Stimulated activated CD4-positive, alpha-beta T cell treated with anti-CD3 and anti-CD28 coated beads, TNF-alpha, amount 100 ng/mL, for 1 hour (primary cell): ENCODE measurements at regions not wholly inside any gene's neighbourhood (a gene's known extent, or its start where the extent isn't known, plus 50 kb on each side); places are given as distances from the start of the nearest gene placed in this dataset.
"Not testable (repeated sequence)": the region's sequence is repeated elsewhere in the genome, so short reads cannot be mapped to it uniquely, and the experiment has no call there.

Experiments used
- DNase-seq, 3 donors: peaks; one replicate each; pipeline ENCODE4 v3.0.0-alpha.2; 2020; ENCODE audit warnings: low read depth in 3 of 3, low spot score in 1 of 3

DNA sequence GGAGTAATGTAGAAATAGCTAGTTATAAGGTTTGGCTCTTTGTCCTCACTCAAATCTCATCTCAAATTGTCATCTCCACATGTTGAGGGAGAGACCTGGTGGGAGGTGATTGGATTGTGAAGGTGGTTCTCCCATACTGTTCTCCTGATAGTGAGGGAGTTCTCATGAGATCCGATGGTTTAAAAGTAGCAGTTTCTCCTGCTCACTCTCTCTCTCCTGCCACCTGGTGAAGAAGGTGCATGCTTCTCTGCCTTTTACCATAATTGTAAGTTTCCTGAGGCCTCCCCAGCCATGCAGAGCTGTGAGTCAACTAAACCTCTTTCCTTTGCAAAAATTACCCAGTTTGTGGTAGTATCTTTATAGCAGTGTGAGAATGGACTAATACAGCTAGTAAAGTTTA lies 849.4 kb downstream of the DACH1 start:
- DNase-seq: no peak

DNA sequence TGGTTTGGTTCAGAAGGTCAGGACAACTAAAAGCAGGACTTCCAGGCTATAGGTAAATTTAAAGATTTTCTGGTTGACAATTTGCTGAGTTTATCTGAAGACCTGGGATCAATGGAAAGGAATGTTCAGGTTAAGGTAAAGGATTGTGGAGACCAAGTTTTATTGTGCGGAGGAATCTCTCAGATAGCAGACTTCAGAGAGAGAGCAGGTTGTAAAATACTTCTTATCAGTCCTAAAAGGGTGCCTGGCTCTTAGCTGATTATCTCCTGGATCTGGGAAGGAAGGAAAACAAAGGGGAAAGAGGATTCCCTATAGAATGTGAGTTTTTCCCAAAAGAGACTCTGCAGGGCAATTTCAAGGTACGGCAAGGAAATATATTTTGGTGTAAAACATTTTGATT lies 851.5 kb downstream of the DACH1 start:
- DNase-seq: no peak

DNA sequence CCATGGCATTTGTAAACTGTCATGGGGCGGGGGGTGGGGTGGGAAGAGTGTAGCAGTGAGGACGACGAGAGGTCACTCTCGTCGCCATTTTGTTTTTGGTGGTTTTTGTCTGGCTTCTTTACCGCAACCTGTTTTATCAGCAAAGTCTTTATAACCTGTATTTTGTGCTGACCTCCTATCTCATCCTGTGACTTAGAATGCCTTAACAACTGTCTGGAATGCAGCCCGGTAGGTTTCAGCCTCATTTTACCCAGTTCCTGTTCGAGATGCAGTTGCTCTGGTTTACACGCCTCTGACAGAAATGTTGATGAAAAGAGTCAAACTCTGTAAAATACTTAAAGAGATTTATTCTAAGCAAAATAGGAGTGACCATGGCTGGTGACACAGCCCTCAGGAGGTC lies 852.0 kb downstream of the DACH1 start:
- no peak for DNase-seq

DNA sequence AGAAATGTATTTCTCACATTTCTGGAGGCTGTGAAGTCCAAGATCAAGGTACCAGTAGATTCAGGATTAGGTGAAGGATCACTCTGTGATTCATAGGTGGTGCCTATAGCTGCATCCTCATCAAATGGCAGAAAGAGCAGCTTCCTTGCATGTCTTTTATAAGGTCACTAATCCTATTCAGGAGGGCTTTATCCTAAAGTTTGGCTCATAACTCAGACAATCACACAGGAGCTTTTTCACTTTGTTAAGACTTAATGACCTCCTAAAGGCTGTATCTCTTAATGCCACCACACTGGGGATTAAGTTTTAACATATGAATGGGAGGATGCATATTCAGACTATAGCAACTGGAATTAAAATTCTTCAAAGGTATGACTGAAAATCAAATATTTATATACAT lies 861.1 kb downstream of the DACH1 start:
- no peak for DNase-seq

DNA sequence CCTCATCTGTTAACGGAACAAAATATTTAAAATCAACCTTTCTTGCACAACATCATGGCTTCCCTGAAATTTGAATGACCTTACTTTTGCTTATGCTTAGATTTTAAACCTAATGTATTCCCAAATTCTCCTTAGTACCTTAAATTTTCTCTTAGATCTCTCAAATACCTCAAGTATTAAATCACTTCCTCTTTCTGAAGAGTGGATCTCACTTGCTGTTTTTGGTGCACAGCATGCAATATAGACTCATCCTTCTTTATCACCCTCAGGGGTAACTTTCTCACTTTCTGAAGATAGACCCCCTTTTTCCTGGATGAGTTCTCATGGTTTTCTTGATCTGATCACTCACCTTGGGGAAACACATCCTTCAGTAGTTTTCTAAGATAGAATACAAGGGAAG lies 871.7 kb downstream of the DACH1 start:
- no peak for DNase-seq

DNA sequence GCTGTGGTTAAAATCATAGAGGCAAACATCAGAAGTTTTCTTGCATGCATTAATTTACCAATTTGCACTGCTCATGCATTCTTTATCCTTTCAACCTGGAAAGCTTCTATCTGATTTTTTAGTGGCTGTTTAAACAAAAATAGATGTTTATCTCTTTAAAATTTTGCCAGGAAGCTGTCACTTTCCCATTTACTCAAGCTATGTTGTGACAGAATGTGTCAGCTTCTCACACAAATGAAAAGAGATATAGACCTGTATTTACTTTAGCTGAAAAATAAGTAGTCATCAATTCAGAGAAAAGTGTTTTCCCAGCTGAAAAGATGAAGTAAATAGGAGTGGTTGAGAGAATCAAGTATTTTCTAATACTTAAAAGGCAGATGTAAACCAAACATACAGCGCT lies 872.8 kb downstream of the DACH1 start:
- no peak for DNase-seq

DNA sequence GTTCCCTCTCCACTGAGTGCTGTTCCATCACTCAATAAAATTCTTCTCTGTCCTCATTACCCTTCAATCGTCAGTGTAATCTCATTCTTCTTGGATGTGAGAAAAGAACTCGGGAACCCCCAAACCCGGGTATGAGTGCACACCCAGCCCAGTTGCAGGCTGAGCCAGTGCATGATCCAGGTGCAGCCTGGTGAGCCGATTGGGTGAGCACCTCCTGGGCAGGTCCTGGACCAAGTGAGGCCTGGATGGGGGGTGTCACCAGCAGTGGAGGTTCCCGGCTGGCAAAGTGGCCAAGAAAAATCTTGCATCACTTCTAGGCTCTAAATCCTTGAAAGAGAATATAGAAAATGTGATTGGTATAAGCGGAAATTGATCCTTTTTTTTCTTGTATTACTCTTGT lies 878.8 kb upstream of the KLHL1 start:
- DNase-seq: no peak

DNA sequence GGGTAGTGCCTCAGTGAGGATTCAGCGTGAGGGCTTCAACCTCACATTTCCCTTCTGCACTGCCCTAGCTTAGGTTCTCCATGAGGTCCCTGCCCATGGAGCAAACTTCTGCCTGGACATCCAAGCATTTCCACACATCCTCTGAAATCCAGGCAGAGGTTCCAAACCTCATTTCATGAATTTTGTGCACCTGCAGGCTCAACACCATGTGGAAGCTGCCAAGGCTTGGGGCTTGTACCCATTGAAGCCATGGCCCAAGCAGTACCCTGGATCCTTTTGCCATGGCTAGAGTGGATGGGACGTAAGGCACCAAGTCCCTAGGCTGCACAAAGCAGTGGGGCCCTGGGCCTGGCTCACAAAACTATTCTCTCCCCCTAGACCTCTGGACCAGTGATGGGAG lies 877.1 kb upstream of the KLHL1 start:
- DNase-seq: no peak

DNA sequence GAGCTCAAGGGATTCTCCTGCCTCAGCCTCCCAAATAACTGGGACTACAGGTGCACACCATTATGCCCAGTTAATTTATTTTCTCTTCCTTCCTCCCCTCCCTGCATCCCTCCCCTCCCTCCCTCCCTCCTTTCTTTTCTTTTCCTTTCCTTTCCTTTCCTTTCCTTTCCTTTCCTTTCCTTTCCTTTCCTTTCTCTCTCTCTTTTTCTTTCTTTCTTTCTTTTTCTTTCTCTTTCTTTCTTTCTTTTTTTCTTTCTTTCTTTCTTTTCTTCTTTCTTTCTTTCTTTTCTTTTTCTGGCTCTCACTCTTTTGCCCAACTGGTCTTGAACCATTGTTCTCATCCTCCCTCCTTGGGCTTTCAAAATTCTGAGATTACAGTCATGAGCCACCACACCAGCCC lies 873.0 kb upstream of the KLHL1 start:
- not testable (repeated sequence) for DNase-seq

DNA sequence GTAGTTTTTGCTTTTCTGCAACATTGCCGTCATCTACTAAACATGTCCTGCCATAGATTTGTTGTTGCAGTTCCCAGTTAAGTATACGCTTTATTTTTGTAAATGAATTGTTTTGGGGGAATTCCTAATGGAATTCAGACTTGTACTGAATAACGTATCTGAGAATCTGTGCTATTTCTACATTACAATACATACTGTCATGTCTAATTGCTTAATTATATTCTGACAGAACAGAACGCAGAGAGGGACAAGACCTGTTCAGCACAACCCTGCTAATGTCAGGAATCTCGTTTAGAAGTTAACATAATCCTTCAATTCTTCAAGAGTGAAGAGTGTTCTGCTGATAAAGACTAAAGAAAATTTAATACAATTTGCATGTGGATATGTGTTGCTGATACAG lies 861.1 kb upstream of the KLHL1 start:
- DNase-seq: no peak

DNA sequence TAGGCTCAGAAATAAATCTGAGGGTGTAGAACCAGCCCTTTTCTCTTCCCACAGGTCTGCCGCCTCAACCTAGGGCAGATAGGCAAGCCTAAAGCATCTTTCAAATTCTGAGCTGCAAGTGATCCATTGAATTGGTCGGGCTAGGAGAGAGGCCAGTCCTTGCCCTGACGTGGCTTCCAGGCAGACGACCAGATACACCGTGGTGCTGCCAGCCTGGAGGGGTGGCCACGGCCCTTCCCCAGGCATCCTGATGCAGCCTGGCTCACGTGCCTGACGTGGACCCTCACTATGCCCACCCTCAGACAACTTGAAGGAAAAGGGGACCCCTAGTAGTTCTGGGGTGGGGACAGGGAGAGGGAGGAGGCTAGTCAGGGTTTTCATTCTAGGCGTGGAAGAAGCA lies 859.3 kb upstream of the KLHL1 start:
- no peak for DNase-seq

DNA sequence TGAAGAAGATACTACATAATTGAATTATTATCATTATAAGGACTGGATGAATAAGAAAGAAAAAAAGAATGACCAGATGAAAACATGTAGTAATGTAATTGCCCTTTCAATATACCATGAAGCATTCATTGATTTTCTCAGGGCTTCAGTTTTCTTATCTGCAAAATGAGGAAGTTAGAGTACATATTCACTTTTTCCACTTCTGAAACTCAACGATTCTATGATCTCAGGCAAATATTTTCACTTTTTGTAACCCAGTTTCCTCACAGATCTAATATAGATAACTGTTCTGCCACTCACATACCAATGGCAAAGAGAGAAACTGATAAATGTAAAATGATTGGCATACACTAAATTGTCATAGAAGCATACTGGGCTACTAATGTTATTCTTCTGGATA lies 856.6 kb upstream of the KLHL1 start:
- DNase-seq: no peak

DNA sequence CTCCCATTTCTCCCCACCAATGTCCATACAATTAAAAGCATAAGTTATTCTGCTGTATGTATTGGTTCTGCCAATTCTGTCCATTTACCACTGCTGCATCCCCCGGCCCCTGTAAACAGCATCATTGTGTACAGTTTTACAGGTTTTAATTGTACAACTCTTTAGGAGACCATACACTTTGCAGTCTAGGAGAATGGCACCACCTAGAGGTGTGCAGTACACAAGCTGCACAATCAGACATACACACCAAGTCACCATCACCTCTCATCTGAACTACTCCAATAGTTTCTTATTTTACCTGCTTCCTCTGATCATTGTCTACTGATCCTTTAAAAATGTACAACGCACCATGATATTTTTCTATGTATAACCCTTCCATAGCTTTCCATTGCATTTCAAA lies 855.9 kb upstream of the KLHL1 start:
- no peak for DNase-seq

DNA sequence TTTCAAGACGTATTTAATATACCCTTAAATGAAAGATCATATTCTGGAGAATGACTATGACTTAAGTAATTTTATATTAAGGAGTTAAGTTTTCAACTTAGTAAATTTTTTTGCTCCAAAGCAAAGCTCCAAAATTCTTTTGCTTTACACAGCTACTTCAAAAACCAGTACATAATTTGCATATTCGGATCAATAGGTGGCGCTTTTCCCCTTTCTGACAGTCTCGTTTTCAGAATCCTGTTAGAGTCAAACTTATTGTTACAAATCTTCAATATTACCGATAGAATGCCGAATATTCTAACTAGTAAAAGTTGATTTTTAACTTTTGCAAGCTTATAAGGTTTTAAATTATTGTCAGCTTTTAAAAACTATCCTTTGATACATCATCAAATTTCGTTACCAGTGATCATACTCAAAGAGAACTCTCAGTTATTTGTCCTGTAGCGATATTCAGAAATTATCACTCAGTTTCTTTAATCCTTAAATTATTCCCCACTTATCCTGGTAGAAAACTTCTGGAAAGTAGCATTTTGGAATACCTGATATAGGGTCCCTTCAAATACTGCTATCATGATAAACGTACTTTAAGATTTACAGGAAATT lies 852.7 kb upstream of the KLHL1 start:
- DNase-seq: no peak

DNA sequence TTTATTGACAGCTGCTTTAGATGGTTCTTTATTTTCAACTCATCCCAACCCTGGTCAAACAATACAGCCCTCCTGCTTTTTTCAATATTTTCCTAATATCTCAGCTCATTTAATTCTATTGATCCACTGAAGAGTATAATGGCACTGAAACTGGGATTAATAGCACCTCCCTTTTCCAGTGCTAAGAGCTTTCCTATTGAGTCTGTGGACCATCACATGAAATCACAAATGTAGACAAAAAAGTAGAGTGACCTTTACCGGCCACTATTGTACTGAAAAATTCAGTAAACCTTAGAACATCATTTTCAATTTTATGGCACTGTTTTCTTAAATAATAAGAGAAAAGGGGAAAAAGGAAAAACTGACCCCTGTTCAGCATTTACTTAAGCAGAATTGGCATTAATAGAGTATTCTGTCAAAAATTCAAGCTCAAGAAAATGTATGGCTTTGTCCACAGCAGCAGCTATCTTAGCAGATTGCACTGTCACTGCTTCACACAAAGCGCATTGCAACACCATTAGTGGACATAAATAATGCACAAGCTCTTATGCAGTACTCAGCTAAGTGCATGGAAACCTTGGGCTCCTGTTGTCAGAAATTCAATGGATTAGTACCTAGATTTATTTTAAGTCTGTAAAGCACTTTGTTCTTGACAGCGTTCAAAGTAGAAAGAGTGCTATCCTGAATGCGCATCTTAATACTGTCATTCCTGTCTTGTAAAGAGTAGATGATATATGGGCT lies 851.0 kb upstream of the KLHL1 start:
- DNase-seq: no peak

DNA sequence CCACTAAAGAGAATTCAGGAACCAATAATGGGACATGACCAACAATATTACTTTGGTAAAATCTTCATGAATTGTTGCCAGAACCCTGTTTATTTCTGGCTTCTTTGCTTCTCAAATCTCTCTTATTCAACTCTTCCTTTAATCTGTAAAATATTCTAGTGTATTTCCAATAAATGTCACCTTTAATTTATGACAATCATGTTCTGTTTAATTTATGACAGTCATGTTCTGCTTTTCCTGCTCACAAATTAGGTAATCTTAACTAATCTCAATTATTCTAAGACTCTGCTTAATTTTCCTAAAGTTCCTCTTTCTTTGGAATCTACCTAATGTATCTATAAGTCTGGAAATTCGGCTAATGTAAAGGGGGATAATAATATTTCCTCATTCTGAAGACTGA lies 847.6 kb upstream of the KLHL1 start:
- DNase-seq: no peak

DNA sequence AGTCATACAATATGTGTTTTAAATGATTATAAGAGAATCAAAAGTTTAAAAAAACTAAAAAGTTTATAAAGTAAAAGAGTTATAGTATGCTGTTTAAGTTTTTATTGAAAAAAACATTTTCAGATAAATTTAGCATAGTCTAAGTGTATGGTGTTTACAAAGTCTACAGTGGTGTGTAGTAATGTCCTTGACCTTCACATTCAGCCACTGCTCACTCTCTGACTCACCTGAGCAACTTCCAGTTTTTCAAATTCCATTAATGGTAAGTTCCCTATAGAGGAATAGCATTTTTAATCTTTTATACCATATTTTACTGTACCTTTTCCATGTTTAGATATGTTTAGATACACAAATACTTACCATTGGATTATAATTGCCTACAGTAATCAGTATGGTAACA lies 842.4 kb upstream of the KLHL1 start:
- DNase-seq: no peak

DNA sequence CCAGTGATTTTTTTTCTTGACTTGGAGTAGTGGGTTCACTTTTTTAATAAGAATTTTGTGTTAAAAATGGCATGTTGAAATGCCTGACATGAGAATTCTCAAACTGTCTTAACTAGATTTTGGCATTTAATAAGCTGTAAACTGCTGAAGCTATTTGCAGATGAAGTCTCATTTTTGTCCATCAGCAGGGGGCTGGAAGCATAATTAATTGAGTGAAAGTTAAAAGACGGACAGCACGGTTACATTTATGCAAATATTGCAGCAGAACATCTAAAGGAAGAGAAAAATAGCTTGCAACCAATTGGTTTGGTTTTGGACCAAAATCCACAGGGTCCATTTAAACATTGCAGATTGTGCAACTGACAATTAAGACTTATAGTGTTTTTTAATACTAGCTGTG lies 837.3 kb upstream of the KLHL1 start:
- no peak for DNase-seq

DNA sequence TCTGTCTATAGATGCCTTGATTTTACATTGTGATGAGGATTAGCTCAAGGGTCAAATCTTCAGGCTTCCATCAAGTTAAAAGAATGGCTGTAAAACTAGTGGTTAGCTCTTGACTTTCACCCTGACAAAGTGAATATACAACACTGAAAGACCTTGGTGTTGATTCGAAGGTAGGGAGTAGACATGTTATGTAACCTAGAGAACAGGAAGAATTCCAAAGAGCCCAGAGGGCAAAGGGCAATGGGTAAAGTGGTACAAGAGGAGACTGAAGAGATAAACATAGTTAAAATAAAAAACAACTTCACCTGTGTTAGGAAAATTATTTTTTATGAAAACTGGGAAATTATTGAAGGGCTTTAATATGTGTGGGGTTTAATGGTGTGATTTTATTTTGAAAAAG lies 833.2 kb upstream of the KLHL1 start:
- DNase-seq: no peak

DNA sequence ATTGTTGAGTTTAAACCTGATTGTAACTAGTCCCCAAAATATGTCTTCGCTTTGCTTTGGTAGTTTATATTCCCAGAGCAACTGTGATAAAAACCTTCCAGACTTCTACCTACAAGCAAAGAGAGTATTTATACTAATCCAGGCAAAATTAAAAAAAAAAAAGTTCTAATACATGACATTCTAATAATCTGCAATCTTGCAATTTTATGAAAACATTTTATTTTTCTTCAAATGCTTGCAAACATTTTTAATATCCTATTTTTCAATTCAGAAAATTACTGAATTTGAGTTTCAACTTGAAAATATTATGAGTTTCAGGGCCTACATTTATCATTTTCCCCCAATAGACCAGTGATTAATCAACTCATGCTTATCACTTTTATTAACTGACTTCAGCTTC lies 830.2 kb upstream of the KLHL1 start:
- no peak for DNase-seq

DNA sequence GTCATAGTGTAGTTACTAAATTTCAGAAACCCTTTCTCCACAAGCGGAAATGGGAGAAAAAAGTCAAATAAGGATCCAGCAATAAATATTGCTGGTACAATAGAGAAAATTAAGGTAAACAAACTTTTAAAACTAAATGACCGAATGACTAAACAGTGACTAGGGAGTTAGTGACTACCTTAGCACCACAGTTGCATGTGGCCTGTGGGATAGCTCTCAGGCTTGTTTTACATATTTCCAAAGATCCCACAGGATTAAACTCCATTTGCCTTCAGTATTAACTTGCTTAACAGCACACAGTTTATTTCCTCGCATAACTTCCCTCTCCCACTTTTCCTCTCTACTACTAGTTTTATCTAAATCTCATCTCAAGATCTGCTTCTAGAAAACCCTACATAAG lies 824.3 kb upstream of the KLHL1 start:
- no peak for DNase-seq

DNA sequence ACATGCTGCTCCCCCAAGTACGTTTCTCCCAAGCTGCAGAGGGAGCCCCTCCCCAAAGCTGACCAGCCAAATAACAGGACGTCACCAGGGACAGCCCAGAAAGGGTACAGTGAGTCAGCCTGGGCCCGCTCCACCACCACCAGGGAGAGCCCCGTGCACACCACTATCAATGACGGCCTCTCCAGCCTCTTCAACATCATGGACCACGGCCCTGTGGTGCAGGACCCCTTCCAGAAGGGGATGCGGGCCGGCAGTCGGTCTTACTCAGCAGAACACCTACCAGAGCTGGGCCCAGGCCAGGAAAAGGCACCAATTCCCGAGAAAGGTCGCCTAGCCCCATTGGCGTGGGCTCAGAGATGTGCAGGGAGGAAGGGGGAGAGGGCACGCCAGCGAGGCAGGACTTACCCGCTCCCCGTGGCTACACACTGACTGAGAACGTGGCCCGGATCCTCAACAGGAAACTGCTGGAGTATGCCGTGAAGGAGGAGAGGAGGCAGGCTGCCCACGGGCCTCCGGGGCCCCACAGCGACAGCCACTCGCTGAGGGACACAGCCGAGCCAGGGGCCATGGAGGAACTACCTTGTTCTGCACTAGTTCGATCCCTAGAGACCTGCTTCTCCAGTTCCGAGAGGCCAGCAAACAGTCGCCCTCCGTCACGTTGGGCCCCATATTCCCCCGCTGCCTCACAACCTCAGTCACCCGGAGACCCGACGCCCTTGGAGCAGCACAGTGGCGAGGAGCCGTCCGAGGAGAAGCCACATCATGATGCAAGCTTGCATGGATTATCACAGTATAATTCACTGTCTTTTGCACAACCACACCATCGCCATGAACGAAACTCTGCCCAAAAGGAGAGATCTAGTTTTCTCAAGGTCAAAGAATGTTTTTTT lies 815.9 kb upstream of the KLHL1 start:
- no peak for DNase-seq
